Upper lobe of left lung (tissue), 6 donors: ENCODE measurements at regions not wholly inside any gene's neighbourhood (a gene's known extent, or its start where the extent isn't known, plus 50 kb on each side); places are given as distances from the start of the nearest gene placed in this dataset.

ENCODE experiments used
- ATAC-seq, 2 donors: fragments of 200-7000 bp; cut with Tn5 transposase; one replicate each; pipeline ENCODE4 v1.9.1; 2022; ENCODE audit warnings: mild to moderate bottlenecking in 2 of 2, moderate library complexity in 2 of 2; ENCODE audit not compliant: low FRiP score in 2 of 2
- DNase-seq, 2 donors: peaks; one replicate each; pipeline ENCODE4 v3.0.0-alpha.2; 2019 to 2020
- H3K27ac ChIP-seq, 4 donors: fragments of 200-600 bp; sonication (generic); one replicate each; pipeline ENCODE4 v1.5.1; 2016 to 2019
- H3K27me3 ChIP-seq, 4 donors: fragments of 200-600 bp; sonication (generic); one replicate each; pipeline ENCODE4 v1.5.1; 2017 to 2019
- H3K36me3 ChIP-seq, 4 donors: fragments of 200-600 bp; sonication (generic); one replicate each; pipeline ENCODE4 v1.5.1; 2016 to 2019
- H3K4me1 ChIP-seq, 4 donors: fragments of 200-600 bp; sonication (generic); one replicate each; pipeline ENCODE4 v1.5.1; 2018 to 2019
- H3K4me3 ChIP-seq, 4 donors: fragments of 200-600 bp; sonication (generic); one replicate each; pipeline ENCODE4 v1.5.1; 2017 to 2019; ENCODE audit warnings: mild to moderate bottlenecking in 2 of 4, moderate library complexity in 1 of 4
- H3K9me3 ChIP-seq, 4 donors: fragments of 200-600 bp; sonication (generic); one replicate each; pipeline ENCODE4 v1.5.1; 2018 to 2019
- CTCF ChIP-seq, 6 experiments: fragments of 450-650 bp in 4 of 6; fragments of 200-600 bp in 2 of 6; sonication (generic) in 2 of 6; IDR thresholded peaks; one replicate each; pipeline ENCODE4 v1.5.1; 2016 to 2019; ENCODE audit warnings: antibody characterized with exemption in 6 of 6
- EP300 ChIP-seq, 4 donors: sonication (generic); formaldehyde crosslinking; IDR thresholded peaks; one replicate each; pipeline ENCODE4 v1.5.1; 2017; ENCODE audit warnings: antibody characterized with exemption in 4 of 4, control low read depth in 2 of 4
- POLR2A ChIP-seq, 4 donors: fragments of 450-650 bp; IDR thresholded peaks; one replicate each; pipeline ENCODE4 v1.5.1; 2016 to 2017; ENCODE audit warnings: antibody characterized with exemption in 4 of 4, mild to moderate bottlenecking in 2 of 4
- POLR2AphosphoS5 ChIP-seq, 2 donors: sonication (generic); formaldehyde crosslinking; IDR thresholded peaks; one replicate each; pipeline ENCODE4 v1.5.1; 2017; ENCODE audit warnings: antibody characterized with exemption in 2 of 2
- WGBS, 2 donors: methylation state at CpG; one replicate each; pipeline ENCODE4 v1.1.5; 2017 to 2018; 5-methylcytosine and 5-hydroxymethylcytosine counted together
- donor health status: DM: no; HTN: no; CAD: no; lungs with moderate emphysema.
- donor health status: DM: no; HTN: yes; CAD: no; lungs with severe emphysema.

- no peak for DNase-seq
- no peak for ATAC-seq
- no peaks in the 10 kb centered on the region for H3K27me3 ChIP-seq
- 67 to 77% methylated on average over 4 of the region's 4 CpGs for WGBS, 2 donors
- no peak overlapping the region for H3K27ac ChIP-seq
- TF ChIP-seq POLR2A (IDR thresholded peaks at IDR 0.05) (no peak), EP300 (IDR thresholded peaks at IDR 0.05) (no peak), POLR2AphosphoS5 (IDR thresholded peaks at IDR 0.05) (no peak), CTCF (IDR thresholded peaks at IDR 0.05) (no peak)
- no peaks in the 10 kb centered on the region for H3K4me1 ChIP-seq
- H3K9me3 ChIP-seq: no peaks in the 10 kb centered on the region
- H3K36me3 ChIP-seq: no peaks in the 10 kb centered on the region
- no peak overlapping the region for H3K4me3 ChIP-seq
These were observed 1159.5 kb upstream of the PCDH10 start for GRCh38 chr4:131989576-131989975.

- no peak for DNase-seq
- no peak for ATAC-seq
- TF ChIP-seq EP300 (IDR thresholded peaks at IDR 0.05): no peak
- no peak for TF ChIP-seq POLR2AphosphoS5 (IDR thresholded peaks at IDR 0.05)
- no peak for TF ChIP-seq CTCF (IDR thresholded peaks at IDR 0.05)
- no peak for TF ChIP-seq POLR2A (IDR thresholded peaks at IDR 0.05)
- no peak overlapping the region for H3K4me3 ChIP-seq
- no peaks in the 10 kb centered on the region for H3K9me3 ChIP-seq
- H3K27ac ChIP-seq: no peak overlapping the region
- no peaks in the 10 kb centered on the region for H3K4me1 ChIP-seq
- 77 to 82% methylated on average over 4 of the region's 4 CpGs for WGBS, 2 donors
- H3K36me3 ChIP-seq: no peaks in the 10 kb centered on the region
- H3K27me3 ChIP-seq: no peaks in the 10 kb centered on the region
These were observed 1147.6 kb upstream of the PCDH10 start for GRCh38 chr4:132001542-132001941.

GRCh38 chr4:132003593-132003992, 1145.5 kb upstream of the PCDH10 start:
- H3K27me3 ChIP-seq: no peaks in the 10 kb centered on the region
- DNase-seq: no peak
- H3K9me3 ChIP-seq: no peaks in the 10 kb centered on the region
- no peaks in the 10 kb centered on the region for H3K4me1 ChIP-seq
- H3K4me3 ChIP-seq: no peak overlapping the region
- H3K27ac ChIP-seq: no peak overlapping the region
- ATAC-seq: no peak
- 60 to 93% methylated on average over 2 of the region's 2 CpGs for WGBS, 2 donors
- TF ChIP-seq CTCF (IDR thresholded peaks at IDR 0.05) (no peak), POLR2AphosphoS5 (IDR thresholded peaks at IDR 0.05) (no peak), POLR2A (IDR thresholded peaks at IDR 0.05) (no peak), EP300 (IDR thresholded peaks at IDR 0.05) (no peak)
- no peaks in the 10 kb centered on the region for H3K36me3 ChIP-seq

GRCh38 chr4:132015321-132015720, 1133.8 kb upstream of the PCDH10 start:
- no peak for DNase-seq
- Histone ChIP-seq H3K4me3 (no peak overlapping the region), H3K36me3 (no peaks in the 10 kb centered on the region), H3K27me3 (no peaks in the 10 kb centered on the region), H3K9me3 (no peaks in the 10 kb centered on the region), H3K4me1 (no peaks in the 10 kb centered on the region), H3K27ac (no peak overlapping the region)
- no peak for TF ChIP-seq CTCF (IDR thresholded peaks at IDR 0.05)
- TF ChIP-seq POLR2A (IDR thresholded peaks at IDR 0.05): no peak
- TF ChIP-seq POLR2AphosphoS5 (IDR thresholded peaks at IDR 0.05): no peak
- TF ChIP-seq EP300 (IDR thresholded peaks at IDR 0.05): no peak
- no peak for ATAC-seq

- Histone ChIP-seq H3K9me3 (no peaks in the 10 kb centered on the region), H3K4me3 (no peak overlapping the region), H3K36me3 (no peaks in the 10 kb centered on the region), H3K27me3 (no peaks in the 10 kb centered on the region), H3K27ac (no peak overlapping the region), H3K4me1 (no peaks in the 10 kb centered on the region)
- TF ChIP-seq POLR2A (IDR thresholded peaks at IDR 0.05) (no peak), CTCF (IDR thresholded peaks at IDR 0.05) (no peak), POLR2AphosphoS5 (IDR thresholded peaks at IDR 0.05) (no peak), EP300 (IDR thresholded peaks at IDR 0.05) (no peak)
- DNase-seq (no peak), ATAC-seq (no peak)
- WGBS, 2 donors: 89 to 95% methylated on average over 2 of the region's 2 CpGs
These were observed 1132.3 kb upstream of the PCDH10 start for GRCh38 chr4:132016703-132017350.
